AML-193 (cell line): ENCODE measurements at regions not wholly inside any gene's neighbourhood (a gene's known extent, or its start where the extent isn't known, plus 50 kb on each side); places are given as distances from the start of the nearest gene placed in this dataset.
A peak's percentile ranks its signal among the peaks of the same experiment; 100 is the strongest.
"Not testable (repeated sequence)": the region's sequence is repeated elsewhere in the genome, so short reads cannot be mapped to it uniquely, and the experiment has no call there.

Experiments used
- DNase-seq, 2 experiments: peaks; one replicate each; lab custom pipeline; 2025; lab: John Stamatoyannopoulos, UW

DNA sequence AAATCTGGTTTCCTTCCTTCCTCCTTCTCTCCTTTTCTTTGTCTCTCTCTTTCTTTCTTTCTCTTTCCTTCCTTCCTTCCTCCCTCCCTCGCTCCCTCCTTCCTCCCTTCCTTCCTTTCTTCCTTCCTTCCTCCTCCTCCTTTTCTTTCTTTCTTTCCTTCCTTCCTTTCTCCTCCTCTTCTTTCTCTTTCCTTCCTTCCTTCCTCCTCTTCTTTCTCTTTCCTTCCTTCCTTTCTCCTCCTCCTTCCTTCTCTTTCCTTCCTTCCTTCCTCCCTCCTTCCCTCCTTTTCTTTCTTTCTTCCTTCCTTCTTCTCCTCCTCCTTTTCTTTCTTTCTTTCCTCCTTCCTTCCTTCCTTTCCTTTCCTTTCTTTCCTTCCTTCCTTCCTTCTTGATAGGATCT is 61.2 kb downstream of the VIP start:
- DNase-seq = no peak

GRCh38 chr6:152815230-152815872 is 64.8 kb downstream of the VIP start:
- DNase-seq = no peak

GRCh38 chr6:152816055-152816454 is 65.5 kb downstream of the VIP start:
- DNase-seq = no peak

DNA sequence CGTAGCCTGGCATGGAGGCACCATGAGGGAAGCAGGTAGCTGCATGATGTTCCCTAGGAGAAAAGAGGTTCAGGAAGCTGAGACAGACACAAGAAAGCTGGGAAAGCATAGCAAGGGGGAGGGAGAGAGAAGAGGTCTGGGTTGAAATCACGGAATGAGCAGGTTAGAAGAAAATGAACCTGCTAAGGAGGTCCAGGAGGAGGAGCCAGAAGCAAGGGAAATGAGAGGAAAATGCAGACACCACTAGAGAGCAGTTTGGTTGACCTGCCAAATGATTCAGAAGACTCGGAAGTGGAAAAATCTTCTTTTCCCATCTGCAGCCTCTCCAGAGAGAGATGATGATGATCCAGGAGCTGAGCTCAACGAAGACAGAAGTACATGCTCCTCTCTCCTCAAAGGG is 70.9 kb downstream of the VIP start:
- DNase-seq = no peak

DNA sequence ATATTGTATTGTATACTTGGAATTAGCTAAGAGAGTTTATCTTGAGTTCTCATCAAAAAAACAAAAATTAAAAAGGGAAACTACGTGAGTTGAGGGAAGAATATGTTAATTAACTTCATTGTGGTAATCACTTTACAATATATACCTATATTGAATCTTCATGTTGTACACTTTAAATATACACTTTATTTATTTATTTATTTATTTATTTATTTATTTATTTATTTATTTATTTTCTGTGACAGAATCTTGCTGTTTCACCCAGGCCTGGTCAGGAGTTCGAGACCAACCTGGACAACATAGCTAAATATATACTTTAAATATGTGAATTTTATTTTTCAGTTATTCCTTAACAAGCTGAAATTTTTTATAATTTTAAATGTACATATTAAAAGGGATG is 74.1 kb downstream of the VIP start:
- no peak for DNase-seq

DNA sequence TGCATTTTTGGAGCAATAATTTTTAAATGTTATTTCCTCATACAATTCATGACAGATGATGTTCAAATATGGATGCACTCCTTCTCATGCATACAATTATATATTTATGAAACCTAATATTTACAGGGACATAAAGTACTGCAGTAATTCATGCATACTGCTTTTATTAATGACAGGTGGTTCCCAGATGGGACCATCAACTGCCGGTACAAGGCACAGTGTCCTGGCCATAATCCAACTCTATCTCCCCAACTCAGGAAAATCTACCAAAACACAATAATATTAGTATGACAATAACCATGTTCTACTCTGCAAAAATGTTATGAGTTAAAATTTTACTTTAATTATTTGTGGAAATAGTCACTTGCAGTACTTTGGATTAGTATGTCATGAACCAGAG is 77.8 kb downstream of the VIP start:
- DNase-seq = no peak

DNA sequence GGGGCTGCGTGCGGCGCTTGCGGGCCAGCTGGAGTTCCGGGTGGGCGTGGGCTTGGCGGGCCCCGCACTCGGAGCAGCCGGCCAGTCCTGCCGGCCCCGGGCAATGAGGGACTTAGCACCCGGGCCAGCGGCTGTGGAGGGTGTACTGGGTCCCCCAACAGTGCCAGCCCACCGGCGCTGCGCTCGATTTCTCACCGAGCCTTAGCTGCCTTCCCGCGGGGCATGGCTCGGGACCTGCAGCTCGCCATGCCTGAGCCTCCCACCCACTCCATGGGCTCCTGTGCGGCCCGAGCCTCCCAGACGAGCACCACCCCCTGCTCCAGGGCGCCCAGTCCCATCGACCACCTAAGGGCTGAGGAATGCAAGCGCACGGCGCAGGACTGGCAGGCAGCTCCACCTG is 83.8 kb downstream of the VIP start:
- not testable (repeated sequence) for DNase-seq

- DNase-seq = no peak
These were observed 85.9 kb downstream of the VIP start for GRCh38 chr6:152836523-152836922.

- DNase-seq = no peak
These were observed 94.8 kb downstream of the VIP start for GRCh38 chr6:152845421-152845820.

- DNase-seq = no peak
These were observed 96.2 kb downstream of the VIP start for GRCh38 chr6:152846825-152847224.

- no peak for DNase-seq
These were observed 98.3 kb downstream of the VIP start for GRCh38 chr6:152848919-152849318.

GRCh38 chr6:152854086-152854795 is 103.6 kb downstream of the VIP start:
- no peak for DNase-seq

GRCh38 chr6:152858141-152858540 is 107.5 kb downstream of the VIP start:
- DNase-seq = no peak

- DNase-seq = no peak
These were observed 108.6 kb downstream of the VIP start for GRCh38 chr6:152859225-152859624.

GRCh38 chr6:152863618-152864326 is 113.2 kb downstream of the VIP start:
- peak; percentile 58 to 67 for DNase-seq

DNA sequence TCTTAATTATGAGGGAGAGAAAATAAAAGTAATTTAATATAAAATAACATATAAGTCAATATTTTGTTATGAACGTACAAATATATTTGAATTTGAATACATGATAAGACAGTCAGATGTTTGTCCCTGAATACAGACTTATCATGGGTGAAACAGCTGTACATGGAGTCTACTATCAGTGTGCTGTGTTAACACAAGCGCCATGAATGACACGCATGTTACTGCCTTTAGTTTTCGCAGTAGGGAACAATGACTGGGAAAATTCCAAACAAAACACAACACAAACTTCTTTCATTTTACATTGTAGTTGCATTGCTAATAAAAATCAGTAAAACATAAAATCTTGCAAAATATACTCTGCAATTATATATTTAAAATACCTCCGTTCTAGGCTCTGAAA is 108.6 kb downstream of the FBXO5 start:
- DNase-seq = no peak

DNA sequence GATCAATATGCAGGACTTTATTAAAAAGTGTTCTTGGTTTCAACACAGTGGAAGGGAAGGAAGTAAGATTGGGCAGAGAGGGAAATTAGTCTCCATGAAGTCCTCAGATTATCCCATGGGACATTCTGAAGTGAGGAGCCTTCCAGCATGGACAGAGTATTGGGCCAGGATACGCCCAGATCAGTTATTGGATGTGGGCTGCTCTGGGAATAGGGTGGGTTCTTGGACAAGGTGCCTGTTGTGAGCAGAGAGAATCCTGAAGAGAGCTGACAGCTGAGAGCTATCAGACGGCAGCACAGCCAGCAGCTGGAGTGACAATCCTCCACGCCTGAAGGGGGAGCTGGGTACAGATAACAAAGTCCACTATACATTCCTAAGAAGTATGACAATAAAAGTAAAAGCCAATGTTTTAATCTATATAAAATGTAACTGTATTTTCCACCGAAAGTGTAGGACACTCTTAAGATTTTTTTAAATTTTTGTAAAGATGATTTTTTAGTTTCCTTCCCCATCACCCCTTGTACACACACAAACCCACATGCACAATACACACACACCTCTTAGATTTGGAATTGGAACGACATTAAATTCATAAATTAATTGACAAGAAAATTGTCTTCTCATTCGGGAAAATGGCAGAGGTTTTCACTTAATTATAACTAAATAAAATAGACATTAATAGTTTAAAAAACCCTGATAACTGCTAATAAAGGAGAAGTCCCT is 107.8 kb downstream of the FBXO5 start:
- DNase-seq = no peak

- DNase-seq = peak in 1 of 2 experiments; percentile 21
These were observed 103.2 kb downstream of the FBXO5 start for GRCh38 chr6:152879681-152880080.

DNA sequence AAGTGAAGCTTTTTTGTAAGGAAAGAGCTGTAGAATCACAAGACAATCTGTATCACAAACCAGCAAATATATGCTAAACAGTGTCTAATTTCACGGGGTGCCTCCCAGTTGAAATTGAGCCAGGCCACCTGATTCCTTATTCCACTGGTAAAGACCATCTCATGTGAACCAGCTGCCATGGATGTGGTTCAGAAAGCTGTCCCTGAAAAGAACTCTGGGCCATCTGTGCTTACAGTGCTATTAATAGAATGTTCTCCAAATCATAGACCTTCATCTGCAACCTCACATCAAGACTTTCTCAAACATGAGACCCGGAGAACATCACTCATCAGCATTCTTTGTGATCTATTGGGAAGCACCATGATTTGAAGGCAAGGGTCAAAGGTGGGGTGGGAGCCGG is 89.7 kb downstream of the FBXO5 start:
- DNase-seq = no peak

GRCh38 chr6:152896923-152897322 is 85.9 kb downstream of the FBXO5 start:
- DNase-seq = no peak

DNA sequence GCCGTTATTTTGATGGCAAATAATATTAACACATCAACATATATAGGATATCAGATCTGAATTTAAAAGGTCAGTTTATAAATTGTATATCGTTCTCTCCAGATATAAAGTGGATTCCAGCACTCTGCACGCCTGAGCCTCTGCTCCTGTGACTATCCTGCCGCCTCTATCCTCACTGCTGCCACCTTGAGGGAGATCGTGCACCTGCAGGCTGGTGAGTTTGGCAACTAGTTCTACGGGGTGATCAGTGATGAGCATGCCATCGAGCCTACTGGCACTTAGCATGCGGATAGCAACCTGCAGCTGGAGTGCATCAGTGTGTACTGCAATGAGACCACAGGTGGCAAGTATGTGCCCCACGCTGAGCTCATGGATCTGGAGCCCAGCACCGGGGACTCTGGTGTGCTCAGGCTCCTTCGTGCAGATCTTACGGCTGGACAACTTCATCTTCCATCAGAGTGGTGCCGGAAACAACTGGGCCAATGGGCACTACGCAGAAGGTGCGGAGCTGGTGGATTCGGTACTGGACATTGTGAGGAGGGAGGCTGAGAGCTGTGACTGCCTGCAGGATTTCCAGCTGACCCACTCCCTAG is 84.9 kb downstream of the FBXO5 start:
- peak; percentile 34 to 58 for DNase-seq

GRCh38 chr6:152904678-152905077 is 78.2 kb downstream of the FBXO5 start:
- no peak for DNase-seq
